ENCODE measurements at regions not wholly inside any gene's neighbourhood (a gene's known extent, or its start where the extent isn't known, plus 50 kb on each side); places are given as distances from the start of the nearest gene placed in this dataset.

- no peak for DNase-seq
- intact Hi-C loops (cut with DNase I): no loop called here
- Histone ChIP-seq H3K4me3 (no peak overlapping the region), H3K27me3 (no peaks in the 10 kb centered on the region), H3K36me3 (no peaks in the 10 kb centered on the region), H3K9me3 (no peaks in the 10 kb centered on the region), H3K4me1 (ENCODE audit: insufficient read depth) (no peaks in the 10 kb centered on the region), H3K27ac (no peak overlapping the region)
- WGBS, 3 donors: 81 to 84% (median 81%) methylated on average over 18 of the region's 18 CpGs
- no peak for TF ChIP-seq POLR2A (IDR thresholded peaks at IDR 0.05)
- TF ChIP-seq EP300 (IDR thresholded peaks at IDR 0.05): no peak
- TF ChIP-seq CTCF (IDR thresholded peaks at IDR 0.05): no peak
These were observed 440.8 kb upstream of the MYT1L start for GRCh38 chr2:2771721-2772411.

- no peak for DNase-seq
- intact Hi-C loops (cut with DNase I): no loop called here
- TF ChIP-seq POLR2A (IDR thresholded peaks at IDR 0.05): no peak
- no peak for TF ChIP-seq CTCF (IDR thresholded peaks at IDR 0.05)
- TF ChIP-seq EP300 (IDR thresholded peaks at IDR 0.05): no peak
These were observed 438.7 kb upstream of the MYT1L start for GRCh38 chr2:2769481-2770431.

GRCh38 chr2:2768476-2768875, 437.4 kb upstream of the MYT1L start:
- intact Hi-C loops (cut with DNase I): no loop called here
- TF ChIP-seq CTCF (IDR thresholded peaks at IDR 0.05): no peak
- no peak for TF ChIP-seq POLR2A (IDR thresholded peaks at IDR 0.05)
- no peak for TF ChIP-seq EP300 (IDR thresholded peaks at IDR 0.05)
- 83 to 89% (median 88%) methylated on average over 5 of the region's 6 CpGs for WGBS, 3 donors

More at GRCh38 chr2:2769481-2770431, 438.7 kb upstream of the MYT1L start:
- Histone ChIP-seq H3K4me3 (no peak overlapping the region), H3K27ac (no peak overlapping the region), H3K4me1 (ENCODE audit: insufficient read depth) (peaks cover under 1% of the 10 kb centered on the region), H3K9me3 (no peaks in the 10 kb centered on the region), H3K36me3 (no peaks in the 10 kb centered on the region), H3K27me3 (no peaks in the 10 kb centered on the region)
- whole genome bisulfite sequencing, 3 donors: 55 to 56% (median 55%) methylated on average over 24 to 28 of the region's 28 CpGs

GRCh38 chr2:2767837-2768236, 436.8 kb upstream of the MYT1L start:
- H3K4me1 ChIP-seq (ENCODE audit: insufficient read depth): peaks cover 13% of the 10 kb centered on the region
- whole genome bisulfite sequencing, 3 donors: 74 to 81% (median 77%) methylated on average over 9 of the region's 9 CpGs
- DNase-seq: no peak

More at GRCh38 chr2:2768476-2768875, 437.4 kb upstream of the MYT1L start:
- no peaks in the 10 kb centered on the region for H3K27me3 ChIP-seq
- H3K36me3 ChIP-seq: no peaks in the 10 kb centered on the region
- no peak for DNase-seq
- H3K27ac ChIP-seq: no peak overlapping the region
- no peak overlapping the region for H3K4me3 ChIP-seq
- peaks cover 11% of the 10 kb centered on the region for H3K4me1 ChIP-seq (ENCODE audit: insufficient read depth)
- H3K9me3 ChIP-seq: no peaks in the 10 kb centered on the region

More at GRCh38 chr2:2767837-2768236, 436.8 kb upstream of the MYT1L start:
- Histone ChIP-seq H3K4me3 (no peak overlapping the region), H3K9me3 (no peaks in the 10 kb centered on the region), H3K36me3 (no peaks in the 10 kb centered on the region), H3K27ac (no peak overlapping the region), H3K27me3 (no peaks in the 10 kb centered on the region)
- no peak for TF ChIP-seq EP300 (IDR thresholded peaks at IDR 0.05)
- no peak for TF ChIP-seq CTCF (IDR thresholded peaks at IDR 0.05)
- TF ChIP-seq POLR2A (IDR thresholded peaks at IDR 0.05): no peak
- intact Hi-C loops (cut with DNase I): no loop called here
